Activated T-cell treated with anti-CD3 and anti-CD28 coated beads, Interleukin-2, amount 50 U/mL, for 48 hours (primary cell): ENCODE measurements at regions not wholly inside any gene's neighbourhood (a gene's known extent, or its start where the extent isn't known, plus 50 kb on each side); places are given as distances from the start of the nearest gene placed in this dataset.

Source experiments
- DNase-seq, 2 experiments: peaks; one replicate each; pipeline ENCODE4 v3.0.0-alpha.2; 2020

DNA sequence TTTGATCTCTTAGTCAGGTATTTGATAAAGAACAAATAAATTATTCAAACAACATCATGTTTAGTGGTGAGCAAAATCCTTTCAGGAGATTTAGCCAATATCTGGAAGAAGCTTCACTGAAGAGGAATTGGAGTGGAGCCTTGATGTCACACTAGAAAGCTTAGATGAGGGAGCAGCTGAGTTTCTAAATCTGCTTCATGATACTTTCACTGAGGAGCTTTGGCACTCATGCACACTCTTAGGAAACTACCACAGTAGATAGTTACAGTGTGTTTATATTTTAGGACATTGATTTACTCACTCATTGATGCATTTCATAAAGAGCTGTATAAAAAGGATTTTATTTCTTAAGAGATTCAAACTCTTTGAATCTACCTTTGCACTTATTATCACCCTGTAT lies 366.2 kb upstream of the BTBD3 start:
- no peak for DNase-seq

DNA sequence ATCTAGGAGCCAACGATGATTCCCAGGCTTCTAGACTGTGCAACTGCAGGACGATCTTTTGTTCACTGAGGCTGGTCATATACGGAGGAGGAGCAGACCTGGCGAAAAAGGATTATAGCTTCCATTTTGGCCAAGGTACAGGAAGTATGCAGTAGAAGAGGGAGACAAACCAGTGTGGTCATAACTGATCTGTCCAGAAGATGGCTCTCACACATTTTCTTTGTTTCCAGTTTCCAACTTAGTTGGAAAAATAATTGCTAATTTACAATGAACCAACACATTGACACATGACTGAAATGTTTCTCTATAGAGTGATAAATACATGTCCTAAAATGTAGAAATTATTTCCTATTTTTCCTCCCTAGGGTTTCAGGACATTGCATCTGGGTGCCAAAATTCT lies 364.1 kb upstream of the BTBD3 start:
- no peak for DNase-seq

DNA sequence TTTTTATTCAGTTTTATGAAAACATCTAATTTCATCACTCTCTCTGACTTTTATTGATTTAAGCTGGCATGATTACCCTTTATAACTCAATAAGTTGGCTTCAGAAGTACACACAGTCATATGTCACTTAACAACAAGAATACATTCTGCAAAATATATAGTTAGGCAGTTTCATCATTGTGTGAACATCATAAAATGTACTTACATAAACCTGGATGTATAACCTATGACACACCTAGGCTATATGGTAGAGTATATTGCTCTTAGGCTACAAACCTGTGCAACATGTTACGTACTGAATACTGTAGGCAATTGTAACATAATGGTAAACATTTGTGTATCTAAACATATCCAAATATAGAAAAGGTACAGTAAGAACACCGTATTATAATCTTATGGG lies 362.2 kb upstream of the BTBD3 start:
- no peak for DNase-seq

DNA sequence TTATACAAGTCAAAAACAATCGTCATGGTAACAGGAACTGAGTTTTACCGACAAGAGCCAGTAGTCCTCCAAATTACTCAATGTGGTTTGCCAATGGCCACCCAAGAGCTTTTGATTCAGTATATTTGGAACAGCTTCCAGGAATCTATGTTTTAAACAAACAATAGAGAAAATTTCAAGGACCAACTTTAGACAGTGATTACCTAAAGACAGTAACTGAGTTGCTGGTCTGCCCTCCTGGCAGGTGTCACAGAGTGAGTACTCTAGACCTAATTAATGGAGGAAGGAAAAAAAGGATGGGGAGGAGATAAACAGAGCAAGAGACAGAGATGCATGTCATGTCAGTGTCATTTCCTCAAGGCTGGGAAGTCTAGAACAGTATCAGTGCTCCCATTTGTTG lies 361.3 kb upstream of the BTBD3 start:
- DNase-seq: no peak

DNA sequence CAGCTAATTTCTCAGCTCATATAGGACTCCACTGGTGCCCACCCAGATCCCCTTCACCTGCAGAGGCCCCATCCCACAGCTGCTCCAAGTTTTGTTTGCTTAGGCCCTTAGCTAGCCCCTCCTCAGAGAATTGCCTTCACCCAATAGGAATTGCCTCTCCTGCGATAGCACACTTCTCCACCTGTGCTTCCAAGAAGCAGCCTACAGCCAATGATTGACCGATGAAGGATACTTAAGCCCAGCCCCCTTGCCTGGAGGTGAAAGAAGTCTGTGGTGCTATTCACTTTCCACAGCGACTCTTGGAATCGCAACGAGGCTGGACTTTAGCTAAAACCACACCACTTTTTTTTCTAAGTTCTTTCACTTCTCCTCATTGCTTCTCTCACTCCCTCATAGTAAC lies 353.2 kb upstream of the BTBD3 start:
- no peak for DNase-seq

DNA sequence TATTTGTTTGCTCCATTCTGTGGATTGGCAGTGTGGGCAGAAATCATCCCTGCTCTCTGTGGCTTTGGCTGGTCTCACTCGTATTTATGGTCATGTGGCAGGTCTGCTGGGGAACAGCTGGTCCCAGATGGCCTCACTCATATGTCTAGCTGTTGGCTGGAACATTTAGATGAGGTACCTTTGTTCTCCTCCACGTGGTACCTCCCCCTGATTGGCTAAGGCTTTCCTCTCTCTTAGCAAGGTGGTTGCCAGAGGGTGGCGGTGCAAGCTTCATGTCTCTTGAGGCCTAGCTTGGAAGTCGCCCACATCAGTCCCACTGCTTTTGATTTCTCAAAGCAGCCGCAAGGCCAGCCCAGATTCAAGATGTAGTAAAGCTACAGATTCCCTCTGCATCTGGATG lies 348.5 kb upstream of the BTBD3 start:
- no peak for DNase-seq

DNA sequence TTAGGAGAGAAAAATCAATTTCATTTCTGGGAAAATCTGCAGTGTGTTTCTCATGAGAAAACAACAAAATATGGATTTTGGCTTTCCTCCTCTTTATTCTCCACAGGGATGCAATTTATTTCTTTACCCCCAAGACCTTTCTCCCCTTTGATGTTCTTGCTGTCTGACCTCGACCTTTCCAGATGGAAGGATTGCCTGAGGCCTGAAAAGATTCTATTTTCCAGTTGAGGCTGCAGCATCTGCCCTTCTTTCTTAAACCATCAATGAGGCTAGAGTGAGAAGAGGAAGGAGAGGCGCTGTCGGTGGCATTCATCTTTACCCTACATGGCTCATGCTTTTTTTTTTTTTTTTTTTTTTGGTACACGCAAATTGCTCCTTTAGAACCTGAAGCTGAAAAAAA lies 344.2 kb upstream of the BTBD3 start:
- DNase-seq: no peak

DNA sequence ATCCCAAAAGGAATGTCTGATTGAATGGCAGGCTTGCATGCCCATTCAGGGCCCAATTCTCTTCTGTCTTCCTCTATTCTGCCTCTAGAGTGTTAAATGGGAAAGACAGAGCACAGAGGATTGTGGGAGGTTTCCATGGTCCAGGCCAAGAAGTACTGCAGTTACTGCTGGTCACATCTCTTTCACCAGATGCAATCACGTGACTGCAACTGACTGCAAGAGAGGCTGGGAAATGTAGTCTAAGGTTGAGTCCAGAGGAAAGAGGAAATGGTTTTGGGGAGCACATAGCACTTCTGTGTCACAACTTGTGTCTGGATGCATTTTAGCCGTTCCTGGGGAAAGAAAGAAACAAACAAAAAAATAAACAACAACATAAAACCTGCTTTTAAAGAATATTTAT lies 336.4 kb upstream of the BTBD3 start:
- no peak for DNase-seq

DNA sequence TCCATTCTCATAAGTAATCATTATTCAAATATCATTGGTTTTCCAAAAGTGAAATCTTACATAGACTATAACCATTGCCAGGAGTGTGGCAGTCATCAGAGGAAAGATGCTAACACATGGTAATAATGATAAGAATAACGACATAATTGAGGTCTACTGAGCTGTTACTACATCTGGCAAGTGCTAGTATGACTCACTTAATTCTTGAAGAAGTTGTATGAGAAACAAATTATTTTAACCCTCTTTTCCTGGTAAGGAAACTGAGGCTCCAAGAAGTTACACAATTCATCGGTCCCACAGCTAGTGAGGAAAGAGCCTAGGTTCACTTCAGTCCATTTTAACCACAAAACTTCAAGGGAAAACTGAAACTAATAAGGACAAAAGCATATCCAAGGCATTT lies 335.6 kb upstream of the BTBD3 start:
- no peak for DNase-seq

DNA sequence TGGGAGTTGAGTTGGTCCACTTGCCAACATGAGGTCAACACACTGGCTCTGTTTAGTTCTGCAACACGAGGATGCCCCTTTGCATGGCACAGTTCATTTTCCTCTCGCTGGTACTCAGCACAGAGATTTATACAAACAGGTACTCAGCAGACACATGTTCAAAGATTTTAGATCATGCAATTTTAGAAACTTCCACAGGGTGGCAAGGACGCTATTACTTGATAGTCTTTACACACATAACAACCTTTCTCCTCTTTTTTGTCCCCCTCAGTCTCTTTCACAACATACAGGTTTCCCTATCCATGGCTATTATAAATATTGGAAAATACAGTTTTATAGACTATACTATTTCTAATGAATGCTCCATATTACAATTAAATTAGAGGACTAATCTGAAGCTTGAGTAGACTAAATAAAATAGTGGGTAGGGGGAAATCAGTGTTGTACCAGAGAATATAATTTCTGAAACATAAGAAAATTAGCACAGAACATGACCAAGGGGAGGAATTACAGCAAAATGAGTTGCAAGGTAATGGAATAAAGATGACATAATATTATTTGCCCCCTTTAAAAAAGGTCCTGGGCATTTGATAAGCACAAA lies 331.8 kb upstream of the BTBD3 start:
- DNase-seq: no peak

DNA sequence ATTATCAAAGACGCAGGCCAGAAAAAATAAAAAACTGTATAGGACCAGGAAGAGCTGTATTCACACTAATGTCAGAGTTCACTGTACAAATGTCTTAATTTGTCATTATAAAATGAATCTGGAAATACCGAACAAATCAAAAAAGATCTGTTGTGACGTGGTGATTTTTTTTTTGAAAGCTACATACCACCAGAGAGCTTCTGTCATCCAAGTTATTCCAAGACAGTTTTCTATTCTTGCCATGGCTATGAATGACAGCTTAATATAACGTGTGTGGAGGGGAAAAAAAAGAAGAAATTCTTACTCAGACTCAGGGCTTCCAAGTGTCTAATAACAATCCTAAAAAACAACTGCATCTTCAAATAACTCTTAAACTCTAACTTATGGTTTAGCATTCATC lies 328.8 kb upstream of the BTBD3 start:
- DNase-seq: no peak

DNA sequence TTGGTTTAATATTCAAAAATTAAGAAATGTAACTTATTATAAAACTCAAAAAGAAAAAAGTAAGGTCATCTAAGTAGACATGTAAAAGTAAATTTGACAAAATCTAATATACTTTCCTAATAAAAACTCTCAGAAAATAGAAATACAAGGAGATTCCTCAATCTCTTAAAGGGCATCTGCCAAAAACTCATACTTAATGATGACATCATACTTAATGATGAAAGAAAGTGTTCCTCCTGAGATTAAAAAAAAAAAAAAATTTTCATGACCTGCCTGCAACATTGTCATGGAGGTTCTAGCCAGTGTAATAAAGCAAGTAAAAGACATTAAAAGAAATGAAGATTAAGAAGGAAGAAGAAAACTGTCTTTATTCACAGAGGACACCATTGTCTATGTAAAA lies 325.7 kb upstream of the BTBD3 start:
- no peak for DNase-seq

DNA sequence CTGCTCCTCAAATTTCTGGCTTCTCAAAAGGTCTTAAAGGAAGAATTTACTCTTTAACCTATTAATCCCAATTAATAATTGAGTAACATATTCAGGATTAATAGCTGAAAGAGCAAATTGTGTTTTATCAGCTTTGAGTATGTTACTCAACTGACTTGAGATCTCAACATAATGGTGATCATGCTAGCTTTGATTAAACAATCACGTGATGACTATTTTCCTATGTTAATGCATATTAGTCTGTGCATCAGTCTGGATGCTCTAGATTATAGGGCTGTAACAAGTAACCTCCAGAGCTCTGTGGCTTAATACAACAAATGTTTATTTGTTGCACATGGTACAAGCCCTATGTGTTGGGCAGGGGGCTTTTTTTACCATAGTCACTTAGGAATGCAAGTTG lies 313.4 kb upstream of the BTBD3 start:
- DNase-seq: no peak

DNA sequence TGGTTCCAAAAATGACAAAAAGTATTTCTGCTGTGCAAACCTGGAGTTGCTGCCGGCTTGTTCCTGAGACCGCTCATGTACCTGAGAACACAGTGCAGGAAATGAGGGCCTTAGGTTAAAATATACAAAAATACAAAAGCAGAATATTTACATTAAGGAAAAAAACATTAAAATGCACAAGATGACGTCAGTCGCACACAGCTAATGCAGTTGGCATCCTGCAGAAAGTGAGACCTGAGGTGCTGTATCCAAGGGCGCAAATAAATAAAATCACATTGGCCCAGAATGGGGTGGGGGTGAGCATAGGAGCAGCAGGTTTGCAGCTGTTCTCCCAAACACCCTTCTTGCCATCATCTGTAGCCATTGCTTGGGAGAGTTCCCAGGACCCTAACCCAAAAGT lies 310.6 kb upstream of the BTBD3 start:
- DNase-seq: no peak

DNA sequence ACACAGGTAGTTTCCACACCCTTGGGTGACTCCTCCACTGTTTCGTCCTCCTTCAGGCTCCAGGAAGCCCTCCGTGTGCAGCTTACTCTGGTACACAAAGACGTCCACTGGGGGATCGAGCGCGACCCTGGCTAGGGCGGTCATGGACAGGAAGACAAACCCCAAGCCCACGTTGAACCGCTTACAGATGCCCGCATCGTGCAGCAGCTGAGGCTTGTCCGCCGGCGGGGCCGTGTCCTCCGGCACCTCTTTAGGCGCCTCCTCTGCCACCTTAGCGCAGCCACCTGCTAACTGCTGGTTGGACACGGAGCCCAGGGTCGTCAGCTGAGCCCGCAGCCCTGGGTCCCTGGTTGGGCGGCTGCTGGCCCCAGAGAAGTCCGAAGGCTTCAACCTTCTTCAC lies 309.0 kb upstream of the BTBD3 start:
- DNase-seq: no peak

DNA sequence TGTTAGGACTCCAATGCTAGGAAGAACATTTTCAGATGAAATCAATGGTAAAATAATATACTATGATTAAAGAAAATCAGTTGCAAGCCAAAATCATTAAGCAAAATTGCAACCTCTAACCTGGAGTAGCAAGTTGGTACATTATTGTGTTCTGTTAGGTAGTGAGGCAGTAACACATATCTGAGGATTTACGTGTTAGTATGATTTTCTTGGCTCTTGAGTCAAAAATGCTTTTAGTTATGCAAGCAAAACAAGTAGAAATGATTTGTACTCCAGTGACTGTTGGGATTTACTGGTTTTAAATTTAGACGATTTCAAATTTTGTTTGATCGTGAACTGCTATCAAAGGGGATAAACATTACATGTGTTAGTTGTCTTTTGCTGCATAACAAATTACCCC lies 293.0 kb upstream of the BTBD3 start:
- DNase-seq: no peak

DNA sequence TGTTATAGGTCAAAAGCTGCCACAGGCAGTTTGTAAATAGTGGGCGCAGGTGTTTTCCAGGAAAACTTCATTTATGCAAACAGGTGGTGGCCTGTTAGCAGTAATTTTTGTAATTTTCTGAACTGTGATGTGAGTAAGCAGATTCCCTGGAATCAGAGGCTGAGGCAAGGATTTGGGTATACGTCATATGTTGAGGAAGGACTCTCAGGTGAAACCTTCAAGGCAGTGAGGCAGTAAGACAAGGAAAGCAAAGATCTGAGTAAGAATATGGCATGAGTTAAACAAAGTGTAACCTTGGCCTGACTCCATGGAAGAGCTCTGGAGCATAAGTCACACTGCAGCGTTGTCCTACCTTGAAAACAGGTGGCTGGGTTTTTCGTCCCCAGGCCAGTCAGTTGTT lies 291.1 kb upstream of the BTBD3 start:
- no peak for DNase-seq

DNA sequence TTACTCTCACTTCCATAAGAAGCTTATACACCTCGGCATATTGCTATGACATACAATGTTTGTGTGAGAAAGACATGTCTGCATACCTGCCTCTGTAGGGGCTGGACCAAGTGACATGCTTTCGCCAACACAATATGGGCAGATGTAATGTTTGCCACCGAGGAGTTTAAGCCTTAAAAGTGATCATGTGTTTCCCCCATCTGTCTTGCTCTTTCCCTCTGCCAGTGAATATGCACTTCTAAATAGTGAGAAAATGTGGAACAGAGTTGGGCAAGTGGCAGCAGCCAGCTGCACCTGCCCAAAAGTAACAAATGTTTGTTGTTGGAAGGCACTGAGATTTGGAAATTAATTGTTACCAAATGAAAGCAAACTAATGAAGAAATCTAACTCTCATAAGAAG lies 274.8 kb upstream of the BTBD3 start:
- DNase-seq: no peak

DNA sequence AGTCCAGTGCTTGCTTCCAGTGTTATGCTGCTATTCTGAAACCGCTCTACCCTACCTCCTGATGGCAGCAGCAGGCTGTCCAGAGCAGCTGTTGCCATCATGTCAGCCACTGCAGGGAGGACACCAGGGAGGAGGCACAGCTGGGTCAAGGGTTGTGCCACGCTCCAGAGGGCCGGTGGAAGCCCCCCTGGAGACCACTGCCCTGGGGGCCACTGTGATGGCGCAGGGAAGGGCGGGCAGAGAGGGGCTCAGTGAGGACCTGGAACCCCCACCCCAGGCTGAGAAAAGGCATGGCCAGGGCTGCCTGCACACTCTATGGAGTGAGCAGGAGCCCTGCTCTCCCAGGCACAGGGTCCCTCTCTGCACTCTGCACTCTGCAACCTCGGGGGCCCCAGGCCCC lies 271.3 kb upstream of the BTBD3 start:
- DNase-seq: no peak

DNA sequence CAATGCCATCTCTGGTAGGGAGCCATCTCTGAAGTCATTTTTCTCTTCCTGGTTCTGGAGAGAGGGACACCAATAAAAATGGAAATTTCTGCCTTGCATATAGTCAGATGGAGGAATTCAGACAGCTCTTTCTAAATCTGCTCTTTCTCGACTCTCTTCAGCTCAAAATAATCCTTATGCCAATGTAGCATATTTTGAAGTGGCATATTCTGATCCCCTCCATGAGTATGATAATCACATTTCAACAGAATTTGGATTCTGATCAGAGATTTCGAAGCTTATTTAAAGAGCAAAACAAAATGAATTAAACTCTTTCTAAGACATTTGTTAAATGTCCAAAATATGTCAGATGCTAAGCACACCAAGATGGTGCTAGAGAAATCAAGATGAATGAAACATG lies 267.1 kb upstream of the BTBD3 start:
- DNase-seq: no peak

DNA sequence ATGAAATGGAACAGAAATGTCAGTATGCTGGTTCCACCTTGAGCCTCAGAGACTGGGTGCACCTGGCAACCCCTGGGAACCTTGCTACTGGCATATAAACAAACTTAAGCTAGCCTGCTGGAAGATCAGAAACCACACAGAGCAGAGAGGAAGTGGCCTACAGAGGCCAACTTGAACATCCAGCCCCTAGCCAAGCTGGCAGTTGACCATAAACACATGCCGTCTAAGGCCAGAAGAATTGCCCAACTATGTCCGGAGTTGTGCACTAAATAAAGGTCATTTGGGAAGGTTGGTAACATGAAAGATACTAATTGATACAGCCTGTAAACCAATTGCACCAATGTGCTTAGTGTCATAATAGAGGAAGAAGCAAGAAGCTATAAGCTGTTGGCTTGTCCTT lies 266.6 kb upstream of the BTBD3 start:
- no peak for DNase-seq

DNA sequence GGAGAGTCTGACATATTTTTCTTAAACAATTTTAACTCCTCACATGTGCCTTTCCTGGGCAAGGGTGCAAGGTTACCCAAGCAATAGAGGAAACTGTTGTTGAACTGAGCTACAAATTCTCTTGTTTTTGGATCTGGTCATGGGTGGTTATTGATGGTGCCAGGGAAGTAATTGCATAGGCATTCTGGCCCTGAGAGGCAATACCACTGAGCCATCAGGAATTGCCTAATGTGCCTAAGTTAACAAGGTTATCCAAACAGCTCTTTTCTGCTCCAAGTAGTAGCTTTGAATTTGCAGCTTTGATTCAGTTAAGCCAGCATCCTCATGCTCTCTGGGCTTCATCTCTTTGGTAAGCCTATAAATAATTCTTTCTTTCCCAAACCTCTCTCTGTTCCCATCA lies 266.0 kb upstream of the BTBD3 start:
- no peak for DNase-seq

DNA sequence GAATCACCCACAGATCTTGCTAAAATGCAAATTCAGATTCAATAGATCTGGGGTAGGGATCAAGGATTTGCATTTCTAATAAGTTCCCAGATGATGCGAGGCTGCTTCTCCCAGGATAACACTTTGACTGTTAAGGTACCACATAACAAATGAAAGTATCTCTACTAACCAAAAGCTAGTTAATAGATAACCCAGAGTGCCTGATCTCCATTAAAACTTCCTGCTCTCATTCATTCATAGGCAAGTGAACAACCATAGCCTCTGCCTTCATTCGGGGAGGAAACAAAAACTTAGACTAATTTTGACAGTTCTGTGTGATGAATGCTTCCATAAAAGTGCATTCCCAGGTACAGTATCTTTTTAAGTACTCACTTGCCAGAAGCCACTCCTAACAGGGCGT lies 265.6 kb upstream of the BTBD3 start:
- no peak for DNase-seq

DNA sequence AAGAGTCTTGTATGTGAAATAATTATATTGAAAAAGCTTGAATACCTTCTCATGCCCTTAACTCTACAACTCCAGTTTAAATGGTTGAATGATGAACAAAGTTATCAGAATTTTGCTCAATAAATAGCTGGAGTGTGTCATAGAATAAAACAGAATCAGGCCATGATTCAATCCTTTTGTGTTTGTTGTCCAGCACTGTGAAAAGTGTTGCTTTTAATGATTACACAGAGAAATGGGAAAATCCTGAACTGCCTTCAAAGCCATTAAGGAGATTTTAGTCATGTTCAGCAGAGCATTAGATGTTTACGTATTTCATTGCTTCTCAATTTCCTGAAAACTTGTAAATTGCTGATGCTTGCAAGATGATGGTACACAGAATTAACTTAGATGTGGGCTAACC lies 262.9 kb upstream of the BTBD3 start:
- no peak for DNase-seq

DNA sequence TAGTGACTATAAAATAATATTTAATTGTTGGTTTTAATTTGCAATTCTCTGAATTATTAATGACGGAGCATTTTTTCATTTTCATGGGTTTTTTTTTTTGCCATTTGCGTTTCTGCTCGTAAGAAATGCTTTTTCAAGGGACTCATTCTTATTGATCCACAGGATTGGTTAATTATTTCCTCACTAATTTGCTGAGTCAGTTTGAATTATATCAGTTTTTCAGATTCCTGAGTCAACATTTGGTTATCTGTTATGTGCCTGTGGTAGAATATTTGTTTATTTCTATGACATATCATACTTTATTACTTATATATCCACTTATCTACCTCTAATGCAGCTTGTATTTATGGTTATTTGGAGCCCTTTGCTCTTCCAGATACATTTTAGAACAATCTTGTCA lies 257.0 kb upstream of the BTBD3 start:
- DNase-seq: no peak

DNA sequence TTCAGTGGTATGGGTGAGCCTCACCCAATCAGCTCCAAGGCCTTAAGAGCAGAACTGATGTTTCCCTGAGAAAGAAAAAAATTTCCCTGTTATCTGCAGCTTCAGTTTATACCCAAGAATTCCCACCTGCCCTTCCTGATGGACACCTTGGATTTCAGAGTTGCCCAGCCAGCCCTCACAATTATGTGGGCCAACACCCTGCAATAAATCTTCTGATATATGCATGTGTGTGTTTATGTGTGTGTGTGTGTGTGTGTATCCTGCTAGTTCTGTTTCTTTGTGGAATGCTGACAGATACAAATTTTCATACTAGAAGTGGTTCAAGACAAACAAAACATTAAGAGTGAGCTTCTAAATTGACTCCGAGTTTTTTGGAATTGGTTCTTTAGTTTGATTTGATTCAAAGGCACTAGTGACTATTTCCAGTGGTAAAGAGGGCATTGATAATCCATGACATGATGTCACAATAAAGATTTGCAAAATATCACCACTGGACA lies 246.6 kb upstream of the BTBD3 start:
- no peak for DNase-seq
